Adrenal gland (tissue), 9 donors: ENCODE measurements at regions not wholly inside any gene's neighbourhood (a gene's known extent, or its start where the extent isn't known, plus 50 kb on each side); places are given as distances from the start of the nearest gene placed in this dataset.

Source experiments
- DNase-seq, 7 donors: peaks; one replicate each; pipeline ENCODE4 v3.0.0-alpha.2; 2019 to 2020
- H3K27ac ChIP-seq, 5 donors: fragments of 200-600 bp; sonication (generic) in 4 of 5; 1 replicate in 3 of 5; 2 replicates in 2 of 5; pipeline versions ENCODE4 v1.5.1 to v1.8.0; 2016 to 2020; ENCODE audit warnings: mild to moderate bottlenecking in 1 of 5
- H3K27me3 ChIP-seq: fragments of 200-600 bp; 2 replicates; pipeline ENCODE4 v1.8.0; 2021
- H3K36me3 ChIP-seq, 2 donors: fragments of 200-600 bp; replicated peaks in 1 of 2; 1 replicate in 1 of 2; 2 replicates in 1 of 2; pipeline versions ENCODE4 v1.5.1 to v1.8.0; 2018 to 2022
- H3K4me1 ChIP-seq, 2 donors: fragments of 200-600 bp; replicated peaks in 1 of 2; 1 replicate in 1 of 2; 2 replicates in 1 of 2; pipeline versions ENCODE4 v1.5.1 to v1.8.0; 2018 to 2021
- H3K4me3 ChIP-seq, 4 donors: fragments of 200-600 bp; sonication (generic) in 3 of 4; one replicate each; pipeline ENCODE4 v1.5.1; 2016 to 2018
- H3K9me3 ChIP-seq, 3 donors: fragments of 200-600 bp; sonication (generic) in 1 of 3; replicated peaks in 1 of 3; 1 replicate in 2 of 3; 2 replicates in 1 of 3; pipeline versions ENCODE4 v1.5.1 to v1.8.0; 2016 to 2021
- POLR2A ChIP-seq, 2 donors: fragments of 450-650 bp; IDR thresholded peaks; one replicate each; pipeline ENCODE4 v1.6.1; 2017; ENCODE audit warnings: antibody characterized with exemption in 2 of 2, mild to moderate bottlenecking in 2 of 2, moderate library complexity in 1 of 2
- WGBS, 4 donors: extraction: QIAGEN DNeasy Blood & Tissue Kit in 2 of 4; methylation state at CpG; one replicate each; pipeline versions ENCODE4 v1.1.5 to v1.1.7; 2013 to 2017; 5-methylcytosine and 5-hydroxymethylcytosine counted together
- intact Hi-C, 2 donors: fragments of 100-400 bp; cut with DNase I; formaldehyde crosslinking; loops; one replicate each; pipeline versions ENCODE4 v1.14.1 to v1.15.0; 2022 to 2023
- TF ChIP-seq, protein P1 (sequence below), 6 experiments: fragments of 450-650 bp in 4 of 6; fragments of 200-600 bp in 2 of 6; sonication (generic) in 1 of 6; IDR thresholded peaks; 1 replicate in 5 of 6; 2 replicates in 1 of 6; pipeline versions ENCODE4 v1.5.1 to v1.8.0; 2016 to 2021; ENCODE audit warnings: antibody characterized with exemption in 6 of 6, mild to moderate bottlenecking in 2 of 6, moderate library complexity in 1 of 6
- donor health status: healthy with polysubstance abuse.
- donor health status: Bipolar disorder and iron deficiency.
- donor health status: DM: yes; HTN: yes; CAD: no.
- donor health status: DM: no; HTN: no; CAD: no.
- donor health status: DM: no; HTN: no; CAD: no.

DNA sequence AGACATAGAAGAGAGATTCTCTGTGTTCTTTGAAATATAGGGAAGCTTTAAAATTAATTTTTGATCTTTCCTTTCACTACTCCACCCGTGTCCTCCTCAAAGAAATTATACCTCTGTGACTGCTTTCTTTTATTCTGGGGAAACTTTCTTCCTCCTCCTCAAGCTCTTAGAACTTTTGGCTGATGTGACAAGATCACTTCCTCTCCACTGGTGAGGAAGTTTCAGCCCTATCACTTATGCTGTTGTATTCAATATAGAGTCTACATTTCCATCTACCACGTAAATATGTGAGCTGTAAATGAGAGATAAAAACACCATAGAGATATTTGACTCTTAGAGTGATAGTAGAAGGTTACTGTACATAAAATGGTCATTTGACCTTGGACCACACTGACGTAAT lies 141.9 kb upstream of the SASH1 start:
- Histone ChIP-seq H3K4me3 (no peak overlapping the region), H3K4me1 (peaks cover 0 to 10% of the 10 kb centered on the region in 2 donors), H3K9me3 (no peaks in the 10 kb centered on the region), H3K36me3 (no peaks in the 10 kb centered on the region), H3K27me3 (no peaks in the 10 kb centered on the region), H3K27ac (no peak overlapping the region)
- no peak for DNase-seq
- intact Hi-C loops: no loop called here
- WGBS, 4 donors: 55 to 73% (median 58%) methylated on average over 3 of the region's 3 CpGs
- TF ChIP-seq POLR2A (IDR thresholded peaks at IDR 0.05): no peak
- TF ChIP-seq, protein P1, sequence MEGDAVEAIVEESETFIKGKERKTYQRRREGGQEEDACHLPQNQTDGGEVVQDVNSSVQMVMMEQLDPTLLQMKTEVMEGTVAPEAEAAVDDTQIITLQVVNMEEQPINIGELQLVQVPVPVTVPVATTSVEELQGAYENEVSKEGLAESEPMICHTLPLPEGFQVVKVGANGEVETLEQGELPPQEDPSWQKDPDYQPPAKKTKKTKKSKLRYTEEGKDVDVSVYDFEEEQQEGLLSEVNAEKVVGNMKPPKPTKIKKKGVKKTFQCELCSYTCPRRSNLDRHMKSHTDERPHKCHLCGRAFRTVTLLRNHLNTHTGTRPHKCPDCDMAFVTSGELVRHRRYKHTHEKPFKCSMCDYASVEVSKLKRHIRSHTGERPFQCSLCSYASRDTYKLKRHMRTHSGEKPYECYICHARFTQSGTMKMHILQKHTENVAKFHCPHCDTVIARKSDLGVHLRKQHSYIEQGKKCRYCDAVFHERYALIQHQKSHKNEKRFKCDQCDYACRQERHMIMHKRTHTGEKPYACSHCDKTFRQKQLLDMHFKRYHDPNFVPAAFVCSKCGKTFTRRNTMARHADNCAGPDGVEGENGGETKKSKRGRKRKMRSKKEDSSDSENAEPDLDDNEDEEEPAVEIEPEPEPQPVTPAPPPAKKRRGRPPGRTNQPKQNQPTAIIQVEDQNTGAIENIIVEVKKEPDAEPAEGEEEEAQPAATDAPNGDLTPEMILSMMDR (IDR thresholded peaks at IDR 0.05): no peak

DNA sequence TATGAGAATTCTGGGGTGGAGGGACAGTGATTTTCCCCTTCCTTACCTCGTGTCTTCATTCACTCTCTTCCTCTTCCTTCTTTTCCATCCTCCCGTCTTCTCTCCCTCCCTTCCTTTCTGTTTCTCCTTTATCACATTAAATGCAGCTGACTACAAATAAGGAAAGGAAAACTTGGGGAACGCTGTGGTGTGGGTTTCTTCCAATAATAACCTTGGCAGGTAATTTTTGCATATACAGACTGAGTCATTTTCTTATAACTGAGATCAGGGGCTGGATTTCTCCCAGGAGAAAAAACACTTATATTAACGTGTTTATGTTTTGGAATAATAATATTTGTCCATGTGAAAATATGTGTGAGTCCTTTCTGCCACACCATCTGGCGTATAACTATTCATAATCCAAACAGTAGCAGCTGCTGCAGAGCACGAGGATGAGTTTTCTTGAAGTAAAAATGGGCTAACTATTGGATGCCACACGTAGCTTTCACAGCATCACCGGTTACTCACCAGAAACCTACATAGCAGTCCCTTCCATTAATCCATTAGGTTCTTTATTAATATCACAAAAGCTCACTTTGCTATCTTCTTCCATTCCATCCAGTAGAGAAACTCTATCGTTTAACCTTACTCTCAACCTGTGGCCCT lies 139.2 kb upstream of the SASH1 start:
- Histone ChIP-seq H3K4me3 (no peak overlapping the region), H3K4me1 (peaks cover 0 to 10% of the 10 kb centered on the region in 2 donors), H3K27ac (no peak overlapping the region), H3K9me3 (no peaks in the 10 kb centered on the region), H3K36me3 (no peaks in the 10 kb centered on the region), H3K27me3 (no peaks in the 10 kb centered on the region)
- intact Hi-C loops: no loop called here
- 61 to 76% (median 71%) methylated on average over 9 of the region's 9 CpGs for WGBS, 4 donors
- DNase-seq: no peak
- TF ChIP-seq, protein P1 (IDR thresholded peaks at IDR 0.05): no peak
- TF ChIP-seq POLR2A (IDR thresholded peaks at IDR 0.05): no peak

DNA sequence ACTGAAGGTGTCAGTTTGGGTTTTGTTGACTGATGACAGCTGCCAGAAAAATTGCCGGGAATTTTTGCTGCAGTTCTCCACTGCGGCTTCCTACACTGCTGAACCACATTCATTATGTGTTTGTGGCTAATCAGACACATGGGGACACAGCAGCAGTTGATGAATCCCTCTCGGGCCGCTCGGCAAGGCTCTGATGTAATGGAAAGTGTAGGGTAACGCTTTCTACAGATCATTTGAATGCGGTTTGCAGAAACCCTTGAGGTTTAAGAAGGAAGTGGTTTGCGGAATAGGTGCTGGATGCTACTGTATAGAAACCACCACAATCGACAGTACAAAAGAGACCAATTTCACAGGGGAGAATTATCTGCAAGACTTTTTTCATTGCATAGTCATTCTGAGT lies 138.7 kb upstream of the SASH1 start:
- DNase-seq: peak in 1 of 7 donors; percentile 9
- intact Hi-C loops: no loop called here
- TF ChIP-seq POLR2A (IDR thresholded peaks at IDR 0.05): no peak
- TF ChIP-seq, protein P1 (IDR thresholded peaks at IDR 0.05): no peak
- Histone ChIP-seq H3K36me3 (no peaks in the 10 kb centered on the region), H3K4me3 (no peak overlapping the region), H3K27me3 (no peaks in the 10 kb centered on the region), H3K27ac (no peak overlapping the region), H3K4me1 (peaks cover 0 to 10% of the 10 kb centered on the region in 2 donors), H3K9me3 (no peaks in the 10 kb centered on the region)
- WGBS, 4 donors: 62 to 66% (median 63%) methylated on average over 9 of the region's 9 CpGs

DNA sequence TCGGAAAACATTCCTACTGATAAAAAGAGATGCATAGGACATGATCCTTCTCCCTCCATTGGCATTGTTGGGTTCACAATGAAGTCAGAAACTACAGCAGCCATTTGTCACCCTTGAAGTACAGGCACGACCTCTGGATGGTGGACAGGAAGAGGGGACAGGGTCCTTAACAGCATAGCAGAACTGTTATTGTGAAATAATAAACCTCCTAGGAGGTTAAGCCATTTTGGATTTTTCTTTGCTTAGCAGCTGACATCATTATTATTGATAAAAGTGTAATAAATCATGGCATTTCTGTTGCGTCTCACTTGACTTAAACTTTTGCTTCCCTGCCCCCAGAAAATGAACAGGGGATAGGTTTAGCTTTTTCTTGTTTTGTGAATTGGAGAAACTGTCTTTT lies 134.3 kb upstream of the SASH1 start:
- TF ChIP-seq, protein P1 (IDR thresholded peaks at IDR 0.05): no peak
- TF ChIP-seq POLR2A (IDR thresholded peaks at IDR 0.05): no peak
- no peak overlapping the region for H3K4me3 ChIP-seq
- H3K9me3 ChIP-seq: no peaks in the 10 kb centered on the region
- H3K4me1 ChIP-seq: no peaks in the 10 kb centered on the region
- intact Hi-C loops: no loop called here
- no peak for DNase-seq
- no peaks in the 10 kb centered on the region for H3K36me3 ChIP-seq
- no peak overlapping the region for H3K27ac ChIP-seq
- 74 to 86% (median 83%) methylated on average over 3 of the region's 3 CpGs for WGBS, 4 donors
- H3K27me3 ChIP-seq: no peaks in the 10 kb centered on the region
